IMR-90 (cell line): ENCODE measurements at regions not wholly inside any gene's neighbourhood (a gene's known extent, or its start where the extent isn't known, plus 50 kb on each side); places are given as distances from the start of the nearest gene placed in this dataset.

Source experiments
- BHLHE40 ChIP-seq: fragments of 150-350 bp; IDR thresholded peaks from 2 replicates; pipeline ENCODE4 v1.6.1; 2016; ENCODE audit warnings: mild to moderate bottlenecking, low read depth, low read length
- CEBPB ChIP-seq: IDR thresholded peaks from 2 replicates; pipeline ENCODE4 v1.6.1; 2012; ENCODE audit warnings: low read depth, low read length, improper control_type of control experiment
- CTCF ChIP-seq: conservative IDR thresholded peaks from 2 replicates; pipeline ENCODE4 v1.5.1; 2012; ENCODE audit warnings: mild to moderate bottlenecking, low read depth, low read length, improper control_type of control experiment
- MXI1 ChIP-seq: IDR thresholded peaks from 2 replicates; pipeline ENCODE4 v1.6.1; 2012; ENCODE audit warnings: low read depth, mild to moderate bottlenecking, low read length, moderate library complexity, borderline replicate concordance
- POLR2A ChIP-seq: IDR thresholded peaks from 2 replicates; pipeline ENCODE4 v1.6.1; 2012; ENCODE audit warnings: mild to moderate bottlenecking, low read depth, low read length
- RAD21 ChIP-seq: IDR thresholded peaks from 2 replicates; pipeline ENCODE4 v1.6.1; 2012; ENCODE audit warnings: low read length, improper control_type of control experiment
- RCOR1 ChIP-seq: IDR thresholded peaks from 2 replicates; pipeline ENCODE4 v1.6.1; 2012; ENCODE audit warnings: mild to moderate bottlenecking, low read length, improper control_type of control experiment; ENCODE audit not compliant: insufficient replicate concordance
- RFX5 ChIP-seq: IDR thresholded peaks from 2 replicates; pipeline ENCODE4 v1.8.0; 2012; ENCODE audit warnings: low read depth, mild to moderate bottlenecking, low read length, moderate library complexity
- SMC3 ChIP-seq: fragments of 150-350 bp; IDR thresholded peaks from 2 replicates; pipeline ENCODE4 v1.6.1; 2016; ENCODE audit warnings: low read depth, mild to moderate bottlenecking, antibody characterized with exemption, low read length, moderate library complexity
- TF ChIP-seq, protein P1 (sequence below): fragments of 150-350 bp; IDR thresholded peaks from 2 replicates; pipeline ENCODE4 v1.6.1; 2017; ENCODE audit warnings: mild to moderate bottlenecking, antibody characterized with exemption, low read length, low read depth

GRCh38 chr11:16591157-16591556, 147.3 kb upstream of the C11orf58 start:
- TF ChIP-seq CTCF (no peak), POLR2A (no peak), CEBPB (no peak), RAD21 (no peak), RFX5 (no peak), SMC3 (no peak), MXI1 (no peak), BHLHE40 (no peak), RCOR1 (no peak)
- TF ChIP-seq, protein P1, sequence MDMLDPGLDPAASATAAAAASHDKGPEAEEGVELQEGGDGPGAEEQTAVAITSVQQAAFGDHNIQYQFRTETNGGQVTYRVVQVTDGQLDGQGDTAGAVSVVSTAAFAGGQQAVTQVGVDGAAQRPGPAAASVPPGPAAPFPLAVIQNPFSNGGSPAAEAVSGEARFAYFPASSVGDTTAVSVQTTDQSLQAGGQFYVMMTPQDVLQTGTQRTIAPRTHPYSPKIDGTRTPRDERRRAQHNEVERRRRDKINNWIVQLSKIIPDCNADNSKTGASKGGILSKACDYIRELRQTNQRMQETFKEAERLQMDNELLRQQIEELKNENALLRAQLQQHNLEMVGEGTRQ = no peak
